ENCODE measurements at regions not wholly inside any gene's neighbourhood (a gene's known extent, or its start where the extent isn't known, plus 50 kb on each side); places are given as distances from the start of the nearest gene placed in this dataset.

- TF ChIP-seq AFF4 (CRISPR knock-in tag; IDR thresholded peaks at IDR 0.05; ENCODE audit: borderline replicate concordance) = no peak
- TF ChIP-seq ZSCAN18 (CRISPR knock-in tag; IDR thresholded peaks at IDR 0.05) = no peak
- no peak for TF ChIP-seq EMX1 (CRISPR knock-in tag; IDR thresholded peaks at IDR 0.05)
- no peak for TF ChIP-seq TEAD4 (CRISPR knock-in tag; IDR thresholded peaks at IDR 0.05)
These were observed 108.5 kb upstream of the NLGN1 start (continued) for GRCh38 chr3:173289072-173289471.

- DNase-seq (ENCODE audit: low spot score) (no peak), ATAC-seq (no peak)
- Mint-ChIP-seq H3K4me1 (peaks cover 12% of the 10 kb centered on the region), H3K4me3 (no peak overlapping the region), H3K9me3 (peaks cover 12% of the 10 kb centered on the region; the same call in 1 of the 2 replicates), H3K27ac (no peak overlapping the region), H3K27me3 (ENCODE audit: low read depth) (no peaks in the 10 kb centered on the region), H3K36me3 (peaks cover 7% of the 10 kb centered on the region)
- CTCF ChIA-PET = interaction anchor here (0.9 kb wide), 1 partner anchor 109 kb away, joined by 4 read pairs; no protein-coding TSS in a partner anchor
- POLR2A ChIA-PET = no interaction called here
- TF ChIP-seq ZNF232 (CRISPR knock-in tag; IDR thresholded peaks at IDR 0.05) = no peak
- no peak for TF ChIP-seq TCF7 (CRISPR knock-in tag; IDR thresholded peaks at IDR 0.05; ENCODE audit: low read depth)
- no peak for TF ChIP-seq TEAD1 (CRISPR knock-in tag; IDR thresholded peaks at IDR 0.05)
- no peak for TF ChIP-seq CTCF (IDR thresholded peaks at IDR 0.05)
- no peak for TF ChIP-seq USF1 (CRISPR knock-in tag; IDR thresholded peaks at IDR 0.05)
- no peak for TF ChIP-seq E2F5 (CRISPR knock-in tag; IDR thresholded peaks at IDR 0.05)
- TF ChIP-seq PRRX2 (CRISPR knock-in tag; IDR thresholded peaks at IDR 0.05) = no peak
- TF ChIP-seq ZNF425 (CRISPR knock-in tag; conservative IDR thresholded peaks at IDR 0.05) = no peak
- no peak for TF ChIP-seq JUN (CRISPR knock-in tag; IDR thresholded peaks at IDR 0.05)
- TF ChIP-seq ARID4B (CRISPR knock-in tag; IDR thresholded peaks at IDR 0.05; ENCODE audit: borderline replicate concordance) = no peak
- no peak for TF ChIP-seq FOXP4 (CRISPR knock-in tag; IDR thresholded peaks at IDR 0.05)
These were observed 110.2 kb upstream of the NLGN1 start for GRCh38 chr3:173287361-173287760.
